Stimulated activated CD4-positive, alpha-beta T cell treated with anti-CD3 and anti-CD28 coated beads, Interleukin-2, amount 100 ng/mL, for 24 hours (primary cell): ENCODE measurements at regions not wholly inside any gene's neighbourhood (a gene's known extent, or its start where the extent isn't known, plus 50 kb on each side); places are given as distances from the start of the nearest gene placed in this dataset.

ENCODE experiments used
- DNase-seq, 2 donors: peaks; one replicate each; pipeline ENCODE4 v3.0.0-alpha.2; 2020

- no peak for DNase-seq
These were observed 534.6 kb downstream of the TNS1 start for GRCh38 chr2:217468042-217468830.

DNA sequence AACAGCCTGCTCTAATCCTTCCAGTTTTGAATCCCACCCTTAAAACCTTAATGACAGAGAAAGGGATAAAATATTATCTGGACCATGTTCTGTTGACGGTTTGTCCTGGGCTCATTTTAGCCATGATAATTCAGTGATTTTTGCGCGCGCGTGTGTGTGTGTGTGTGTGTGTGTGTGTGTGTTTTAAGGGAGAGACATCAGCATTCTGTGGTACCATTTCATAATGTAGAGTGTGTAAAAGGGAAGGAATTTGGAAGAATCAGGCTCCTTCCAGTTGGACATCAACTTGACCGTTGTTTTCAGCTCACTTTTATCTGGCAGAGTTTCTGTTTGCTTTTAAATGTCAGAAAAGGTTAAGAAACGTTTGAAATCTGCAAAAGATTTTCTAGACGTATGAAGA lies 535.5 kb downstream of the TNS1 start:
- no peak for DNase-seq

DNA sequence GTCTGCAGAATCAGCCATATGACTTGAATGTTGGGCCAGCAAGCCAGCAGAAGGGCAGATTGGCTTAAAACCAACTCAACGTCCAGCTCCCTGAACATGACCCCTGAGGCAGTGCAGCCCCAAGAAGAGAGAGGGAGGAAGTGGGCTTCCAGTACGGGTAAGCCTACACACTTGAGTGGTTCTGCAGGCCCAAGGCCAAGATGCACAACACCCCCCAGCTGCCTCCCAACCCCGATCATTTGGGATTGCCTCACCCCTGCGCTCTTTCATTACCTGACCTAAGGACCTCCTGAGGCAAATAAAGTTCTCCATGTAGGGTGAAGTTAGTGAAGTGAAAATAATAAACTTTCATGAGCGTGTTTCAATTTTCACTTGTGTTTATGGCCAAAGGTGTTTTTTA lies 536.0 kb downstream of the TNS1 start:
- DNase-seq: no peak

GRCh38 chr2:217466104-217466503 lies 536.7 kb downstream of the TNS1 start:
- DNase-seq: no peak

DNA sequence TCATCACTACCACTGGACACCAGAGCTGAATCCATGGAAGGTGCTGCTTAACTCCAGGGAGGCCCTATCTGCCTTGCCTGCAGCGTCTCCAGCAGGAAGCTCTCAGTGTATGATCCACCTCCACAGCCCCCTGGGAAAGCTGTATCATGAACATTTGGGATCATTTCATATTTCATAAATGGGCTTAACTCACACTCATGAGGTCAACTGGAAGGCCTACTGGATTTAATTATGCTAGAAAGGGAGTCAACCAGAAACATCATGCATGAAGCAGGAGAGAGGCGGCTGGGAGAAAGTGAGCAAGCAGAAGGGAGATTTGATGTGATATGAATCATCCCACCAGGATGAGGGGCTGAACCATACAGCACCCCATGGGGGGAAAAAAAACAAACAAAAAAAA lies 537.7 kb downstream of the TNS1 start:
- no peak for DNase-seq

GRCh38 chr2:217463402-217464075 lies 539.3 kb downstream of the TNS1 start:
- no peak for DNase-seq

DNA sequence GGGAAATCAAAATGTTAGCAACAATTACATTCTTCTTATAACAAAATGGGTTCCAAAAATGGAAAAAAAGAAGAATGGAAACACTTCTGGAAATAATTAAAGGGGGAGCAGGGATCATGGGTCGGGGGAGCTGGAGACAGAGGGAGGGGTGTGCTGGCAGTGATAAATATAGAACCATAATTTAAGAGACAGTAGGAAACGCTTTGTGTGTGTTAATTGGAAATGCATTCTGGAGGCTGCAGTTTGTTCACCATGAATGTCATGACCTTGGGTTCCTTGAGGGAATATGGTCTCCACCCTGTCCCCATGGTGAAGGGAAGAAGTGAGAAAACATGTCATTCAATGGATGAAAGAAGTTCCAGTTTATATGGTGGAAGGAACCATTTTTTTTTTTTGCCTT lies 540.7 kb downstream of the TNS1 start:
- no peak for DNase-seq

DNA sequence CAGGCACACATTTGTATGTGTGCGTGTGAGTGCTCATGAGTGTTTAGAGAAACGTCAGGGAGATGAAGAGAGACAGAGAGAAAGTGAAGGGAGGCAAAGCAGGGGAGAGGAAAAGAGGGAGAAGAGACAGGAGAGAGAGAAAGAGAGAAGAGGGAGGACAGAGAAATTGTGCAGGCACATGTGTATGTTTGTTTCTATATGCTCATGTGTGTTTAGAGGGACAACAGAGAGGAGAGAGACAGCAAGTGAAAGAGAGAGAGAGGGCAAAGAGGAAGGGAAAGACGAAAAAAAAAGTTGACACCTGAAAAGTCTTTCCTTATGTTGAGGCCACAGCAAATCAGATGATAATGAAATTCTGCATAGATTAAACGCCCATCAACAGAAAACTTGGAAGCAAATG lies 541.1 kb downstream of the TNS1 start:
- no peak for DNase-seq

GRCh38 chr2:217459680-217460405 lies 543.0 kb downstream of the TNS1 start:
- DNase-seq: no peak

DNA sequence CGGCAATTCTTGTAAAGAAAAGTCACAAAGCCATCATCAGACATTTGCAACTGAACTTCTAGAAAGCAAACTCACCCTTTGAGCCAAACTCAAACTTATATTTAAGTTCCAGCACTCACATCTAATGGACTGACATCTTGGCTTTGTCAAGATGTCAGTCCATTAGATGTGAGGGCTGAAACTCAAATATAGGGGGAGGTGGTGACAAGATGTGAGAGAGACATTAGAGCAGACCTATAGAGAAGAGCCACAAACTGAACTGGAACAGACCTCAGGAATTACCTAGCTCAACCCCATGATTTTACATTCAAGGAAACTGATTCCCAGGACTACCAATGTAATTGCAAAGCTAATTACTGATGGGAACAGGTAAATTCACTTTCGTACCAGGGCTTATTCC lies 543.8 kb downstream of the TNS1 start:
- DNase-seq: no peak

DNA sequence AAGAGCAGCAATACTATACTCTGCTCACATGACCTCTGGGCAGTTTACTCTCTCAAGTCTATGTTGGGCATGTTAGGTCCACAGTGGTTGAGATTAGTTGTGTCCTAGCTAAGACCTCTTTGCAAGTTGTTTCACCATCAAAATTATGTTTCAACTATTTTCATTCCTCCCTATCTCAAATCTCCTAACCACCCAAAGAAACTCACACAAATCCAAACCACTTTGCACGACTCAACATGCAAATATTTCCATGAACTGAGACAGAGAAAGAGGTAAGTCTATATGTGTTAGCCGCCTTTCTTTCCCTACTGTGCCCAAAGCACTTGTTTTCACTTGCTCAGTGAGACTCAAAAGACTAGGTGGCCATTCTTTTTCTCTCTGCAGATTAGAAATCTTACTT lies 546.8 kb downstream of the TNS1 start:
- no peak for DNase-seq

DNA sequence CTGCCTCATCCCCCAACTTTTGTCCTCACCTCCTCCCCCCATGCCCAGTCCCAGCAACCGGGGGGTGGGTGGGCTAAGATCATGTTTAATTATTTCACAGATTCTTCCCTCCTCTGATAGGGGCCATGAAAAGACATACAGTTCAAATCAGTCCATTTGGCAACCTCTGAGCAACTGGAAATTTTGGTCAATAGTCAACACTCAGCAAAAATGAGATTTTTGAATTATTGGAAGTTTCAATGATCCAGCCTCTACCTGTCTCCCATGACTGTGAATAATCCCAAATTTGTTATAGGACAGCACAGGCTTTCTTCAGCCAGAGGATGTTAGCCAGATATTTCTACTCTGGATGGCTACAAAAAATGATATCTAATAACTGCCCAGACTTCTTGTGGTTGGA lies 549.9 kb downstream of the TNS1 start:
- DNase-seq: no peak

DNA sequence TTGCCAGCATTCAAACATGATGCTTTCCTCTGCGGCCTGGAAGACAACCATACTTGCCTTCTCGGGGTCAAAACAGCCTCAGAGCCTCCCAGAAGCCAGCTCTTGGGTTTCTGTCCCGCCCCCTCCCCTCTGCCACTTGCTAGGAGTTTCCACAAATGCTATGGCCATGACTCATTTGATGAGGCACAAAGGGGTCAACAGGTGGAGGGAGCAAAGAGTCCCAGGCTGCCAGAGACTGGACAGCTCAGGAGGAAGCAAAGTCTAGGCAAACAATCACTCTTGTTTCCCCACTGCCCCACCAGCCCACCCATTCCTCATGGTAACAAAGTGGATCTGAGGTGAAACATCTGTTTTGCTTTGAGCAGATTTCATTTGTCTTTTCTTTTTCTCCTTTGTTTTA lies 551.1 kb downstream of the TNS1 start:
- DNase-seq: no peak

GRCh38 chr2:217449444-217449843 lies 553.4 kb downstream of the TNS1 start:
- no peak for DNase-seq

DNA sequence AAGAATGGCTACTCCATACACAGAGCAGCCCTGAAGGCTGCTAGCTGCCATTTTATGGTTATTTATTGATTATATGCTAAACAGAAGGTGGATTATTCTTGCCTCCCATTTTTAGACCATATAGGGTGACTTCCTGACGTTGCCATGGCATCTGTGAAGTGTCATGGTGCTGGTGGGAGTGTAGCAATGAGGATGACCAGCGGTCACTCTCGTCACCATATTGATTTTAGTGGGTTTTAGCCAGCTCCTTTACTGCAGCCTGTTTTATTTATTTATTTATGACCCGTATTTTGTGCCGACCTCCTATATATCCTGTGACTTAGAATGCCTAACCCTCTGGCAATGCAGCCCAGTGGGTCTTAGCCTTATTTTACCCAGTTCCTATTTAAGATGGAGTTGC lies 553.9 kb downstream of the TNS1 start:
- no peak for DNase-seq

DNA sequence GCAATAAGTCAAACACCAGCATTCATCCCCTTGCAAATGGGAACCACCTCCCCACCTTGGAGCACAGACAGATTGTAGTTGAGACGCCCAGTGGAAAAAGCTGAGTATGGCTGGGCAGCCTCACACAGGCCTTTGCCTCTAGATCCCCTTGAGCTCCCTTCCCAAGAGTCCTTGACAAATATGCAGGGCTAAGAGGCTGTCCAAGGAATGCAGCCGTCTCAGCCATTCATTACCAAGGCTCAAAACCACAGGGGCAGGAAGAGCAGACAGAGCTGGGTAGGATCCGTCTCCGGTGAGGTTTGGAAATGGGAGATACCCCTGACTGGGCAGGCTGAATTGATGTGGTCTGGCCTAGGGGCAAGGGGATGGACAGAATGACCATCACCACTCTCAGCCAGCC lies 557.1 kb downstream of the TNS1 start:
- DNase-seq: no peak

DNA sequence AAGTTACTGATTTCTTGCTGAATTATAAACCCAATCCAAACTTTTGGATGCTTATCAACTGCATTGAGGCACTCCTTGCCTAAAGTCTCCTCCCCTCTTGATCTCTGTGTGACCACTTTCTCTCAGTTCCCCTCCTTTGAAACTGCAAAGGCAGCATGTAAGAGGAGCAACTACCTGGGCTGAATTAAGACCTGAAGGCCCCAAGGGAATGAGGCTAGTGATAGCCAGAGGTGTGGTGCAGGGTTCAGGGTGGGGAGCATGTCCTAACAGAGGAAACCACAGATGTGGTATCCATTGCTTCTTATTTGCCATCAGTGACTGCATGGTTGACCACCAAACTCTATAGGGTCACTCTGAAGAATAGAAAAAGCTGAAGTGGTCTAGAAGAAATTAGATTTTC lies 557.9 kb downstream of the TNS1 start:
- DNase-seq: no peak

- DNase-seq: no peak
These were observed 558.3 kb downstream of the TNS1 start for GRCh38 chr2:217444509-217444908.

- DNase-seq: no peak
These were observed 559.2 kb downstream of the TNS1 start for GRCh38 chr2:217443601-217444000.

GRCh38 chr2:217440000-217440399 lies 562.8 kb downstream of the TNS1 start:
- DNase-seq: no peak

DNA sequence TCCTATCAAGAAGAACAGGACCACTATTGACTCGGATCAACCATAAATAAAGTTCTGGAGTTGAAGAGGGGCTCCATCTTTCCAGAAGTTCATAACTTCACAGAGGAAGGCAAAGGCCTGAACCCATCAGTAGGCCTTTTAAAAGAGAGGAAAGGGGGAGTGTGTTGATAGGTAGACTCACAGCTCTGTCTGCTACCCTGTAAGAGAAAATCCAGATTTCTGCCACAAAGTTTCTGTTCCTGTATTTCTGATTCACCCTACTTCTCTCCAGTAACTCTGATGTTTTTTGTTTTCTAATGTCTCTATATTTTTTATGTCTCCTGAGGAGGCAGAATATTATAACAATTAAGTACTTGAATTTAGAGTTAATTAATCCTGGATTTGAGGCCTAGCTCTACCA lies 564.0 kb downstream of the TNS1 start:
- no peak for DNase-seq

DNA sequence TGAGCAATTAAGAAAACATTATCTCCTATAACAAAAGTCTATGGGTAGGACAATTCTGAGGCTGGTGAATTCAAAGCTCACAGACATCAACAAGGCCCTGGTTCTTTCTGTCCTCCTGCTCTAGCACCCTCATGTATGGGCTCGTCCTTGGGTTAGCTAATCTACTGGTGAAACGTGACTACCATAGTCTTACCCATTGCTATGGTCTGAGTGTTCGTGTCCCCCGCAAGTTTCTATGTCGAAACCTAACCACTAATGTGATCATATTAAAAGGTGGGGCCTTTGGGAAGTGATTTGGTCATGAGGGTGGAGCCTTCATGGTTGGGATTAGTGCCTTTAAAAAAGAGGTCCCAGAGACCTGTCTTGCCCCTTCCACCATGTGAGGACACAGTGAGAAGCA lies 564.7 kb downstream of the TNS1 start:
- DNase-seq: no peak

DNA sequence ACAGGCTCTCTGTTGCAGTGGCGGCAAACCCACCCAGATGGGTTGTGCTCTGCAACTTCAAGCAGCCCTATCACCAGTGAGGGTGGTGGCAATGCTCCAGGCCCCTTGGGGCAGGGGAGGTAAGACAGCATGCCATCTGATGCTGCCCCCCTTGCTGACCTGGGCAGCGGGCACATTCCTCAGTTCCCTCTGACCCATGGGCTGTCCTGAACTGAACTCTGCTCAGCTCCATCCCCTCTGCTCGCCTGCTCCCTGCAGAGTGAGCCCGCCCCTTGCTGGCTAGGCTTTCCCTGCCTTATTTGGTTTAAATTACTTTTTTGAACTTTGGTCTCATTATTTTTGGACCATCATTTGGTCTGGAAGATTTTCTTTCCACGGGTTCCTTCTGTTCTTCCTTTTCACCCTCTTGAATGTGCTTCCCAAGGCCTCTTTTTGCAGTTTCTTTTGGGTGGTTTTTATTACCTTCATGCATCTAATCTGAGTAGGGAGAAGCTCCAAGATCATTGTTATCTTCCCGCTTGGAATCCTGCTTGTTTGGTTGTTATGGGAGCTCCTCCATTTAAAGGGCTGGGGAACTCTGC lies 565.4 kb downstream of the TNS1 start:
- no peak for DNase-seq

GRCh38 chr2:217436386-217436785 lies 566.4 kb downstream of the TNS1 start:
- DNase-seq: no peak
